Central memory CD4-positive, alpha-beta T cell (primary cell): ENCODE measurements at regions not wholly inside any gene's neighbourhood (a gene's known extent, or its start where the extent isn't known, plus 50 kb on each side); places are given as distances from the start of the nearest gene placed in this dataset.

Experiments
- DNase-seq: peaks from one replicate; pipeline ENCODE4 v3.0.0; 2022

DNA sequence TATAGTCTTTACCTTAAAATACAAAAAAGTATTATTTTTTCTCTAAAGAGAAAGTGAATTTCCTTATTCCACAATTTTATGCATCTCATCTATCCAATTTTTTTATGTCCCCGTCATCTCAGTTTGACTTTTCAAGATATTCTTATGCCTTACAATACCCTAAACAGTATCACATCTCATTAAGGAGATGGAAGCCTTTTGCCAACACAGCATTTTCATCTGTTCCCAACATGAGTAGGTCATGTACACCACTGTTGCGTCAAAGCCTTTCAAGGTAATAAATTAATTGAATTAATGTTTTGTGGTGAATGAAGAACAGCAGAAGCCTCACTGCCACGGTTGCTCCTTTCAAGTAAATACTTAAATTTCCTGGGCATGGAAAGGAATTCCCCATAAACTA, 299.4 kb downstream of the EPHA4 start:
- DNase-seq: no peak

DNA sequence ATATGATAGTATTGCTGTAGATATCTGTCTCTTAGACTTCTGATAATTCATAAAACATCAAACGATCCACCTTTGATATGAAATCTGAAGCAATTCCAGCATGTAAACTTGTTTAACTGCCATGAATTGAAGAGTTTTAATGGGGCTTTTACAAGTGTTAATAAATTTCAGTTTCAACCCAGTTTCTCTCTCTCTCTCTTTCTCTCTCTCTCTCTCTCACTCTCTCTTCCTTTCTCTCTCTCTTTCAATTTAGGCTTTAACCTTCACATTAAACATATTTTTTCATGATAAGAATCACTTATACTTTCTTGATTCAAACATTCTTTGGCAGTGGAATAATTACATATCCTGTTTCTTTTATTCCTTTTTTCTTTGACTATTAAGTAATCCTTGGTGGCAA, 296.1 kb downstream of the EPHA4 start:
- DNase-seq: no peak

DNA sequence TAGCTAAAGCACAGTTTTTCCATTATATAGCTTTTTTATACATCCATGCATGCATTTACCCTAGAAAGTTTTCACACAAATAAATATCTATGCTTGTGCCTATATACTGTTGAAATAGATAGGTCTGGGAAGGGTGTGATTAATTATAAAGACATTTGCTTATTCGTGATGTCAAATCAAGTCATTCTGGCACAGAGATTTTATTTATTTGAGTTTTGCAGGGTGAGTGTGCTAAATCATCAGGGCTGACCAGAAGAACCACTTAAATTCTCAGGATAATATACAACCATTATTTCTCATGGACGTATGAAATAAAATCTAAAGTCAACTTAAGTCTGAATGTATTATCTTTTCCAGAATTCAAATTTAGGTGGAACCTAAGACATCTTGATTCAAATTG, 295.5 kb downstream of the EPHA4 start:
- no peak for DNase-seq

DNA sequence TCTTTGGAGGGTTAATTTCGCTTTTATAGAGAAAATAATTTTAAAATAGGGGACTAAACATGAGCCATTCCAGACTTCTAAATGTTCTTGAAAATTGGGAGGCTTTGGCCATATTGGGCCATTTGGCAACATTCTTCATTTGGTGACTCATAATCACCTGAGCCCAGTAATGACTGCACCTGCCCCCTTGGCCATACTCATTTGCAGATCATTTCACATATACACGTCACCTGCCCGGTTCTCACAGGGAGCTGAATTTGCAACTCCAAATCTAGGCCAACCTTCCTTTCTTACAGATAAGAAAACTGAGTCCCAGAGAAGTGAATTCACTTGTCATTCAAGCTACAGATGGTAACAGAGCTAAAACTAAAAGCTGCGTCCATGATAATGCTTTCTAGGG, 289.7 kb downstream of the EPHA4 start:
- DNase-seq: no peak

DNA sequence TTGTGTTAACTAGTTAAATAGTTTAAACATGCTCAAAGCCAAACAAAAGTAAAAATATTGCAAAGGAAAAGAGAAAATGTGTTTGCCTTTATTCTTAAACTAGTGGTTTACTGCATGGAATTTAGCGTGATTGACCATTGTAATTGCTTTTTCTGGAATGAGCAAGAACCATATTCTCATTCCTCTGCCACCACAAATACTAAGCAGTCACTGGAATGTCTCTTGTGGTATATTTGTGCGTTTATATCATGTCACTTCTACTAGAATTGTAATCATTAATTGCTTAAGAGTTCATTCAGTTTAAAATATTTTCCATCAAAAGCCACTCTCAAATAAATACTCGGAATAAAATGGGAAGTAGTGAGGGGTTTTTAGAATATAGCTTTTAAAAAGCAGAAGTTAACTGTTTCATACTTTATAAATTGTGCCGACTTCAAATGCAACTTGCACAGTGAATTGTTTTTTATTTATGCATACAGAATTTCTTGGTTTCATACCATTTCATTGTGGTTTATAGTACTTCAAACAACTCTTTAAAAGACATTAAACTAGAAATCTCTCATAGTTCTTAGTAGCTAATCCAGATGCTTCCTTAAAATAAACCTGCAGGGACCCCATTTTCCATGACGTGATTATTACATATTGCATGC, 288.1 kb downstream of the EPHA4 start:
- DNase-seq: no peak

DNA sequence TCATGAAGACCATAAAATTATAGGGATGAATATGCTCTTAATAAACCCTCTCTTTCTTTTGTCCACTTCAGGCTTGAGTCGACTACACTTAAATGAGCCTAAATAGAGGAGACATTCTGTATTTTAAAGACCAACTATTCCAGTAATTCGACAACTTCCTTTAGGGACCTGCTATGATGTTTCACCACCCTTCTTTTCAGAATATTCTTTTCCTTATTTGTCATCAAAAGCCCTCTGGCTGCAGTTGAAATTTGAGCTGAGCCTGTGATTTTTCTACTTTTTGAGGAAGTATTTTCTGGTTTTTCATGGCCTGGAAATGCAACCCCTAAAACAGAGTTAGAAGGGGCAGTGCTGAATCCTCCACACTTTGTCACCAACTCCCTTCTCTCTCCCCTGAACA, 287.0 kb downstream of the EPHA4 start:
- no peak for DNase-seq

DNA sequence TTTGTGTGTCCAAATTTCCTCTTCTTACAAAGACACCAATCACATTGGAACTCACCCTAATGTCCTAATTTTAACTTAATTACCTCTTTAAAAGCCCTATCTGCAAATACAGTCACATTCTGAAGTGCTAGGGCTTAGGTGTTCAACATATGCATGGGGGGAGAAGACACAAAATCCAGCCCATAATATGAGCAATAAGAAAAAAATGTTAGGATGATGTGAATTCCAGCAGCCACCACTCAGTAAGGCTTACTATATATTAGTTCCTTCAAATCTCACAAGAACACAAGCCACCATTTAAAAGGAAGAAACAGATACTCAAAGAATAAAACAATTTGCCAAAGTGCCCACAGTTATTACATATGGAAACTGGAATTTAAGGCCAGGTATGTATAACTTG, 285.7 kb downstream of the EPHA4 start:
- no peak for DNase-seq

DNA sequence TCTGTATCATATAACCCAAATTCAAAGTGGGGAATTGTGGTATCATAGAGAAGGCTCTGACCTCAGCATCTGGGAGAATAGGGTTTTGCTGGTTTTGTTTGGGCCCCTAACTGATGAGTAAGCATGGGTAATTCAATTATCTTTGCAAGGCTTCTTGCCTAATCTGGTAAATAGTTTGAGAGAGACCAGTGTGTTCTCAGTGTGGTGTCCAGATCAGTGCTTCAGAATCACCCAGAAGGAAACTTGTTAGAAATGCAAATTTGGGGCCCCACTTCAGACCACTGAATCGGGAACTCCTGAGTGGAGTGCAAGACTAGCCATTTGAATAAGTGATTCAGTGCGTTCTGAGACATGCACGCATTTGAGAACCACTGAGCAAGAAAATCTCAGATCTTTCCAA, 282.7 kb downstream of the EPHA4 start:
- DNase-seq: no peak

DNA sequence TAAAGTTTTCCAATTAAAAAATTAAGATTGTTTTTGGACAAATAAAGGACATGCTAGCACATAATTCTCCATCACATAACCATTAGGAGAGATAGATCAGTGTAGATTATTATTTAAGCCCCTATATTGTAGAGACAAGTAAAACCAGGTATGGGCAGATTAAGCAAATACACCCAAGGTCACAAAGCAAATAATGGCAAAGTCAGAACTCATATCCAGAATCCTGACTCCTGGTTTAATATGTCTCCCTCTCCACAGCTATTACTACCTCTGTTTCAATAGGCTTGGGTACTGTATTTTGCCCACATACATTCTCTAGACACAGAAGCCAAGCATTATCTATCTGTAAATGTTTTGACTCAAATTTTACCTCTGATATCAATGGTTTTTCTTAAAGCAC, 282.3 kb downstream of the EPHA4 start:
- no peak for DNase-seq

DNA sequence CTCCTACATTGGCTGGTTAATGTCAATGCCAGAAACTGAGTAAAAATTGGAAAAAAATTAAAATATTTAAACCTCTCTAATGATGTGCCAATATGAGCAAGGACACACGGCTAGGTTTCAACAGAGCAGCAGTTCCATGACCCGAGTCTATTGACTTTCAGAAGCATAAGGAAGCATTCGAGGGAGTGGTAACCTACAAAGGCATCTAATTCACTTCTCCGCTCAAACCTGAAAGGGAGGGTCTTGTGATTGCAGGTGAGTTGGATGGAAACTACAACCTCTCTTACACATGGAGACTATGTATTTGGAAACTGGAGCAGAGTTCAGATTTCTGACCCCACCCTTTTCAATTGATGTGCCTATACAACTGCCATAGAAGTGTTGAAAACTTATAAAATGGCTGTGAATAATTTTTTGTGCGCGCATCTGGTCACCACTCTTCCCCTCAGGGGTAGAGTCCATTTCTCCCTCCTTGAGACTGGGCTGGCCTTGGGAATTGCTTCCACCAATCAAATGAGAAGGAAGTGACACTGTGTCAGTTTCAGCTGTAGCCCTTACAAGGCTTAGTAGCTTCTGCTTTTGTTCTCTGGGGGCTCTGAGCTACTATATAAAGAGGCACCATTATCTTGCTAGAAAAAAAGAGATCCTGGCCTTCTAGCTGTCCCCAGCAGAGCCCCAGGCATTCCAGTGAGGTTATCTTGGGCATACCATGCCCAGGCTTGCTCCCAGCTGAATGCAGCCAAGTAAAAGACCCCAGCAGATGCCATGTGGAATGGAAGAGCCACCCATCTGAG, 278.0 kb downstream of the EPHA4 start:
- no peak for DNase-seq

DNA sequence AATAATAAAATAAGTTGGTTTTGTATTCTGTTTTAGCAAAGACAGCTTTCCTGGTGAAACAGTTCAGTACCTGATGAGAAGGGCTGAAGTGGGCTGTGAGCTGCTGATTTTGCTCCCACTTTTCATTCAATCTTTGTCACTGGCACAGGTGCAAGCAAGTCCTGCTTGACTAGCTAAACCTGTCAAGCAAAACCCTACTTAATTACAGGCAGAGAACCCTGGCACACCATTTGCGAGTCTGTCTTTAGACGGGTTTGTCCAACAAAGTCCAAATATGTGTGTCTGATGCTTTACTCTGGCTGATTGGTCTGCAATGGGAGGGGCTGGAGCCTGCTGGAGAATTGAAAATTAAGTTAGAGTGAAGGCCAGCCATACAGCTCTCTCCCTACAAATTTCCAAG, 267.2 kb downstream of the EPHA4 start:
- no peak for DNase-seq

DNA sequence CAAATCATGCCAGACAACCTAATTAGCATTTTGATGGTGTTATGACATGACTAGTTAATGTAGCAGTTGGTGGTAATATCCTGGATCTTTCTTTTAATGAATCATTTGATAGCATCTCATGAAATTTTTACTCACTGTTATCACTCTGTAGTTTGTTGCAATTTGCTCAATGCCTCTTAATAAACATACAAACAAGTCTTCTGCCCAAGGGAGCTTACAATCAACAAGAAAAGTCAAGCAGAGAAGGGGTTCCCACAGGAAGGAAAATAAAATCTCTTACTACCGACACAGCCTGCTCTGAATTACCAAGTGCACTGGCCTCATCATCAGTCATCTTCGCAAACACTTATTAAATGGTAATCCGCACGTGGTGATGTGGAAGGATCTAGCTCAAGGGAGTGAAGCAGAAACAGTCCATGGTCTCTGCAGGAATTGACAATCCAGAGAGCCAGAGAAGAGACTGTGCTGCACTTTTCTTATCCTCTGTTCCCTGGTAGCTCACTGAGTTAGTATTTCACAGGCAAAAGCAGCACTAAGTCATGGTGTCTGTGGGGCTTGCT, 263.5 kb downstream of the EPHA4 start:
- no peak for DNase-seq

DNA sequence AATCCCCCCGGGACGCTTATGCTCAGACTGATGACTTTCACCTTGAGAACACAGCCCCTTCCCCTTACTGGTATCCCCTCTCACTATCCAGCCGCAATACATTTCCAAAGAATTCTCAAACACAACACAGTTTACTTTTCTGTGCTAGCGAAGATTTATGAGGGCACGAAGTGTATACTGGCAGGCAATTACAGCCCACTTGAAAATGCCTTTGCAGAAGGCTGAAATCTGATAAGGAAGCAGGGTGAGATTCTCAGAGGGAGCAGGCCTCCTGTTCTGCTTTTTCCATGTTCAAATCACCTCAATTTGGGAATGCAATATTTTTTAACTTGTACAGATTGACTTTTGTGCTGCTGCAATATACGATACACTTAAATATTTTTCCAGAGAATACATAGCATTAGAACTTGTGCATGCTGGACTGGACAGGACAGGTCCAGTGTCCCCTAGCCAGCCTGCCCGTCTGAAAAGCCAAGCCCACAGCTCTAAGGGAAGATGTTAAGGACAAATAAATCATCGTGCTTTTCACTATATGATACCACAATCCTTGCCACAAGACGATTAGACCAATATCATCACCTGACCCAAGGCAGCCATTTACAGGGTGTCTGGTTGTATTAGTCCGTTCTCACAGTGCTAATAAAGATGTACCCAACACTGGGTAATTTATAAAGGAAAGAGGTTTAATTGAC, 262.1 kb downstream of the EPHA4 start:
- DNase-seq: no peak

DNA sequence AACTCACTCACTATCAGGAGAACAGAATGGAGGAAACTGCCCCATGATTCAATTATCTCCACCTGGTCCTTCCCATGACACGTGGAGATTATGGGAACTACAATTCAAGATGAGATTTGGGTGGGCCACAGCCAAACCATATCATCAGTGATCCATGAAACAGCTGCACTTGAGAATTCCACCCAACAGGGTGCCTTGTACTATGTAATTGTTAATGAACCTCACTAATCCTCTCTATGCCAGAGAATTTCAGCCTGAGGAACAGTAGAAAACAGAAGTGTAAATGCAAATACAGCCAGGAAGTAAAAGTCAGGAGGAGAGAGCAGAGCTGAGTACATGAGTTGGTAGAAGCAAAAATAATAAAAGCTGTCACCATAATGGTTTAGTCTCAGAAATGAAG, 261.4 kb downstream of the EPHA4 start:
- no peak for DNase-seq

DNA sequence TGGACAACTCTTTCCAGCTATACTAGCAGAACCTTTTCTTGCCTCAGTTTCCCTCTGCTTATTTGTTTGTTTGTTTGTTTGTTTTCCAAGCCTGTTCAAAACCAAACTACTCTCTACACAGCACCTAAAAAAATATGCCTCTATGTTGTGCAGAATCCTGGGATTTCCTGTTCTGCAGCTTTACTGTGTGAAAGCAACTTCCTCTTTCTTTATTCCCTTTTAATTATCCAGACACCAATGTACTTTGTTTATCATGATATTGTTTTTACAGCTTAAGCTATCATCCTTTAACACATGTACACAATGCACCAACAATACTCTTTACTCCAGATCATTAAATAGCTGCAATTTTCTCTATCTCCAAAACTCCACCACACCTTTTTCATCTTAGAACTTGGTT, 259.5 kb downstream of the EPHA4 start:
- DNase-seq: no peak

DNA sequence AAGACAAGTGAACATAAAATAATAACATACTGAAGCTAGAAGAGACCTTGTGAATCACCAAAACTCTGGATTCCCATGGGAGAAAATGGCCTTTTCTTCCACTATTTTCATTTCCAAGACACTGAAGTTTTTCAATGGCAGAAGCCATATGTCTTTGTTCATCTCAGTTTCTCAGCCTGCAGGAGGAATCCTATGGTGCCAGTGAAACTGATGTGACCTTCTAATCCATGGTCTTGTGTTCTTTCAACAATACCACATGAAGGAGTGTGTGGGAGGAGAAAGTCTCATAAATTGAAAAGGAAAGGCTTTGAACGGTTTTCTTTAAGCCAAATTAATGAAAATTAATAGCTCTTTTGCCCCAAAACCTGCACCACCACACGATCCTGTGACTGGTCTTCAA, 257.3 kb downstream of the EPHA4 start:
- no peak for DNase-seq

DNA sequence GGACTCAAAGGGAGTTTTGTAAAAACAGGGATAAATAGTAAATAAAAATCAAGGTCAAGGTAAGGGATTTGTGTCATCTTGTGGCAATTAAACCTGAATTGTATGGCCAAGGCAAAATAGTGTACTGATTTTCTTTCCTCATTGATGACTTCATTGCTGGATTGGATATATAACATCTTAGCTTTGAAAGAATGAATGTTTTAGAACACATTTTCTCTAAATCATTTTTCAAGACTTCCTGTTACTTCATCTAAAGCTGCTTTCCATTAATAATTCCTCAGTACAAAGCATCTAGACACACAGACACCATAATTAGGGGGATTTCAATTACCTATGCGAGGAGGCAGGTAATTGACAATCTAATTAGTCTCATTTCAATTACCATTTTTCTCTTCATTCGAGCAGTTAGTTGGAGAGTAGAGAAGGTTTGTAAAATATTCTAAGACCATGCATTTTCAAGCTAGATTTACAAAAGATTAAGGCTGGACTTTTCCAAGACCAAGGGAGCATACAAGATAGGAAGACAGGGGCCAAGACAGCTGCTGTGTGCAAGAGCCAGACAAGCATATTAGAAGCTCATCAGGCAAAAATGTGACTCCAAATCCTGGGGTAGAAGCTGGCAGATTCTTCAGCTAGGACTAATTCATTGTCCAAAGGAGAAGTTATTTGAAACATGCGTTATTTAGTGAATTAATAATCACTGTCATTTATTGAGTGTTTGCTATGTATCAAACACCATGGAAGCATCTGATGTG, 253.6 kb downstream of the EPHA4 start:
- no peak for DNase-seq

DNA sequence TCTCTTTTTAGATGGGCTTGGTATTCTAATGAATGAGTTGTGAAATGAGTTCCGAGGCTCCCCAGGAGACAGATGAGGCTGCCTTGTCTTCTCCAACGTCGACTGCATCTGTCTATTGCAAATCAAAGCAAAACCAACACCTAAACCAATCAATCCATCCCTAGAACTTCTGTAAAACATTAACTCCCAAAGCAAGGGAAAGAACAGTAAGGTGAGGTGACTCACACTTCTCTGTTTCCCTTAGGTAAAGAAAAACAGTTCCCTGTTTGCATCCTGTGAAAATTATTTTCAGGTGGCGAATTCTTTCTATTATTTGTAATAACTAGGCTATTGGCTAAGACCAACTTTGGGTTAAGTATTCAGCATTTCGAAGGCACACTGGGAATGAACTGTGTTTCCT, 249.4 kb downstream of the EPHA4 start:
- DNase-seq: no peak

DNA sequence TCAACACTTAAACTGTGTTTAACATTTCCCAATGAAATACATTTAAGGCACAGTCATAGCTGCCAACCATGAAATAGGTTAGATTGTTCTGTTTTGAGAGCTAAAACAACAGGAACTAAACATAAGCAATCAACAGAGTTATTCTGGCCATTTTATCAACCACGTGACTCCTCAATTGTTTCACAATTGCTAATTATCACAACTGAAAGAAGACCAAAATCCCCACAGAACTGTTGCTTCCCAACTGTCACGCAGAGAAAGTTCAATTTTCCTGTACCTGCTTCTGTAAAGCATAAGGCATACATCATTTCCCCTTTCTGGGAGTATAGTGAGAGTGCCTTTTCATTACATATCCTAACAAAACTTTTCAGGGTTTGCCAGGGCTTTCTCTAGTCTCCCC, 248.6 kb downstream of the EPHA4 start:
- no peak for DNase-seq

DNA sequence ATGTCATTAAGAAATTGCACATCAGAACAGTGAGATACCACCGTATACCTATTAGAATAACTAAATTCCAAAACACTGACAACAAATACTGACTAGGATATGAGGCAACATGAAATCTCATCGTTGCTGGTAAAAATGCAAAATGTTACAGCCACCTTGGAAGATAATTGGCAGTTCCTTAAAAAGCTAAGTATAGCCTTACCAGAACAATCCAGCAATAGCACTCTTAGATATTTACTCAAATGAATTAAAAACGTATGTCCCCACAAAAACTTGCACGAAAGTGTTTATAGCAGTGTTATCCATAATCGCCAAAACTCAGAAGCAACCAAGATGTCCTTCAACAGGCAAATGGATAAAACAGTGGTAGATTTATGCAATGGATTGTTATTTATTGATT, 241.7 kb downstream of the EPHA4 start:
- DNase-seq: no peak

DNA sequence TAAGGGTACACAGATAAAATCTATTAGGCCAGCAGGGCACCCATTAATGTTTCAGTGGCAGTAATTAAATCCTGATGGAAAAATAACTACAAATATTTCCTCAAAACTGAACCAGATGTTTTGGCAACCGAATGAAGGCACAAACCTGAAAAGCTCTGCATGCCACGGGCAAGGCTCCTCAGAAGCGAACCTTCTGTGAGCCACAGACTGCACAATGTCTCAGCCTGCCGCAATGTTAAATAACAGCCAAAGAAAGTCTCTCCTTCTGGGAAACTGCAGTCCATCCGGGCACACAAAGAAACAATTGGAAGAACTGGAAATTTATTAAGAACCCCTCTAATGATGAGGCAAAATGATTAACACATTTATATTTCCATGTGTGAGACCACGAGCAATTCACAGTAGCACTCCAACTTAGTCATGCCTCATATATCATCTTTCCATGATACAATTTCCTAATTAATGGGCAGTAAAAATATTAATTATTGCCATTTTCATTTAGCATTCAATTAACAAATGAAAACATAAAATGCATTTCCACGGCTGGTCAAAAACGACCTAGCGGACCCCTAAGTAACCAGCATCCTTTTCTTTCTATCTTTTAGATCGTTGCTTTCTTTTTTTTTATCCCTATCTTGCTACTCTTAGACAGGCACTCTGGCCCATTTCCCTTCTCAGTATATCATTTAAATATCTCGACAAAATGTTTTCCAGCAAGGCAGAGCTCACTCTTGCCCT, 237.5 kb downstream of the EPHA4 start:
- no peak for DNase-seq

DNA sequence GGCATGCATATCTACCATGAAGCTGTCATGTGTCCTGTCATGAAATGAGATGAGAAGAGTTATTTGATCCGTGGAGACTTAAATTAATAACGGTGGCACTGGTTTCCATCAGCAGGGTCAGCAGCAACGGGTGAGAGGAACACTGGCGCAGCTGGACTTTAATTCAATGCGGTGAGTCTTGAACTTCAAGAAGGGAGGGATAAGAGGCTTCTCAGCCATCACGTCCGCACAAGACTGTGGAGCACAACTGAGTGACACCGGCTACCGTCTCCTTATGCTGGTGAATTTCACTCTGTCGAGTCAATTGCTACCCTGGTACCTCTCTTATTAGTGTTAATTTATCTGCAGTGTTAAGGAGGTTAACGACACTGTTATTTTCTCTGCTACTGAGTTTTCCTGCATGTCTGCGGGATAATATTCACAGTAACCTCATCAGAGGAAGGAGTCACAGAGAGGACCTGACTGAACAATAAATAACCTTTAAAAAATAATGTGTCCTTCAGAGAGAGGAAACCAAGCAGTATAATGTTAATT, 236.8 kb downstream of the EPHA4 start:
- no peak for DNase-seq
